Esophagus squamous epithelium (tissue), 4 donors: ENCODE measurements at regions not wholly inside any gene's neighbourhood (a gene's known extent, or its start where the extent isn't known, plus 50 kb on each side); places are given as distances from the start of the nearest gene placed in this dataset.

Source experiments
- CTCF ChIP-seq, 6 experiments: fragments of 450-650 bp in 4 of 6; fragments of 200-600 bp in 2 of 6; sonication (generic) in 2 of 6; IDR thresholded peaks; one replicate each; pipeline ENCODE4 v1.5.1; 2016 to 2019; ENCODE audit warnings: antibody characterized with exemption in 6 of 6, mild to moderate bottlenecking in 4 of 6, moderate library complexity in 4 of 6
- POLR2A ChIP-seq, 4 donors: fragments of 450-650 bp; IDR thresholded peaks; one replicate each; pipeline ENCODE4 v1.6.1; 2017; ENCODE audit warnings: antibody characterized with exemption in 4 of 4, mild to moderate bottlenecking in 4 of 4, moderate library complexity in 3 of 4

GRCh38 chr4:106793933-106794332, 242.2 kb downstream of the DKK2 start:
- no peak for TF ChIP-seq CTCF (IDR thresholded peaks at IDR 0.05)
- TF ChIP-seq POLR2A (IDR thresholded peaks at IDR 0.05), result no peak
